GM06990 (cell line): ENCODE measurements at regions not wholly inside any gene's neighbourhood (a gene's known extent, or its start where the extent isn't known, plus 50 kb on each side); places are given as distances from the start of the nearest gene placed in this dataset.
"Not testable (repeated sequence)": the region's sequence is repeated elsewhere in the genome, so short reads cannot be mapped to it uniquely, and the experiment has no call there.

Experiments used
- DNase-seq: peaks from one replicate; pipeline ENCODE4 v3.0.0-alpha.2; 2011; ENCODE audit not compliant: insufficient read length; ENCODE audit errors: extremely low read depth
- H3K27me3 ChIP-seq: replicated peaks from 2 replicates; pipeline ENCODE4 v1.6.0; 2011; ENCODE audit warnings: low read length; ENCODE audit not compliant: control insufficient read depth, insufficient read depth
- H3K36me3 ChIP-seq: 2 replicates; pipeline ENCODE4 v1.5.1; 2011; ENCODE audit warnings: low read length; ENCODE audit not compliant: control insufficient read depth, insufficient read depth
- H3K4me3 ChIP-seq: replicated peaks from 2 replicates; pipeline ENCODE4 v1.5.1; 2011; ENCODE audit warnings: low read depth, mild to moderate bottlenecking, control low read depth, low read length
- TF ChIP-seq, protein P1 (sequence below): IDR thresholded peaks from 2 replicates; pipeline ENCODE4 v1.5.1; 2011; ENCODE audit warnings: low read length, control low read depth, mild to moderate bottlenecking, inconsistent platforms; ENCODE audit not compliant: insufficient read depth, poor library complexity, severe bottlenecking

DNA sequence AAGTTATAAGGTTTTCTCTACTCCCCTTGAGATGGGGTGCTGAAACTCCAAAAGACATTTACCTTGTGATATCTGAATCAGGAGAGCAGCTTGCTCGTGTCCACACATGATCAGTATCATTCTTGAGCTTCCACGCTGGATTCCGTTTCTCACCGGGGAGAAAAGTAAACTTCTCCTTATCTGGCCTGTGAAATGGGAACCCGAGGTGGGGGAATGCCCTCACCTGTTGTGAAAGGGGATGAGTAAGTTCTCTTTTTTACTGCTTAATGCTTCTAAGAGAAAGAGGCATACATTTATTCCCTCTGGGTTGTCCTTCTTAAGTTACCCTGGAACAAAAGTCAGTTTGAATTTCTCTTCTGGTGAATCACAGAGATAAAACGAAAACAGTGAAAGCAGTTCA lies 440.5 kb upstream of the ADAMTS9 start:
- H3K27me3 ChIP-seq, result no peaks in the 10 kb centered on the region
- no peaks in the 10 kb centered on the region for H3K36me3 ChIP-seq
- H3K4me3 ChIP-seq, result no peak overlapping the region
- no peak for DNase-seq
- TF ChIP-seq, protein P1, sequence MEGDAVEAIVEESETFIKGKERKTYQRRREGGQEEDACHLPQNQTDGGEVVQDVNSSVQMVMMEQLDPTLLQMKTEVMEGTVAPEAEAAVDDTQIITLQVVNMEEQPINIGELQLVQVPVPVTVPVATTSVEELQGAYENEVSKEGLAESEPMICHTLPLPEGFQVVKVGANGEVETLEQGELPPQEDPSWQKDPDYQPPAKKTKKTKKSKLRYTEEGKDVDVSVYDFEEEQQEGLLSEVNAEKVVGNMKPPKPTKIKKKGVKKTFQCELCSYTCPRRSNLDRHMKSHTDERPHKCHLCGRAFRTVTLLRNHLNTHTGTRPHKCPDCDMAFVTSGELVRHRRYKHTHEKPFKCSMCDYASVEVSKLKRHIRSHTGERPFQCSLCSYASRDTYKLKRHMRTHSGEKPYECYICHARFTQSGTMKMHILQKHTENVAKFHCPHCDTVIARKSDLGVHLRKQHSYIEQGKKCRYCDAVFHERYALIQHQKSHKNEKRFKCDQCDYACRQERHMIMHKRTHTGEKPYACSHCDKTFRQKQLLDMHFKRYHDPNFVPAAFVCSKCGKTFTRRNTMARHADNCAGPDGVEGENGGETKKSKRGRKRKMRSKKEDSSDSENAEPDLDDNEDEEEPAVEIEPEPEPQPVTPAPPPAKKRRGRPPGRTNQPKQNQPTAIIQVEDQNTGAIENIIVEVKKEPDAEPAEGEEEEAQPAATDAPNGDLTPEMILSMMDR, result no peak

DNA sequence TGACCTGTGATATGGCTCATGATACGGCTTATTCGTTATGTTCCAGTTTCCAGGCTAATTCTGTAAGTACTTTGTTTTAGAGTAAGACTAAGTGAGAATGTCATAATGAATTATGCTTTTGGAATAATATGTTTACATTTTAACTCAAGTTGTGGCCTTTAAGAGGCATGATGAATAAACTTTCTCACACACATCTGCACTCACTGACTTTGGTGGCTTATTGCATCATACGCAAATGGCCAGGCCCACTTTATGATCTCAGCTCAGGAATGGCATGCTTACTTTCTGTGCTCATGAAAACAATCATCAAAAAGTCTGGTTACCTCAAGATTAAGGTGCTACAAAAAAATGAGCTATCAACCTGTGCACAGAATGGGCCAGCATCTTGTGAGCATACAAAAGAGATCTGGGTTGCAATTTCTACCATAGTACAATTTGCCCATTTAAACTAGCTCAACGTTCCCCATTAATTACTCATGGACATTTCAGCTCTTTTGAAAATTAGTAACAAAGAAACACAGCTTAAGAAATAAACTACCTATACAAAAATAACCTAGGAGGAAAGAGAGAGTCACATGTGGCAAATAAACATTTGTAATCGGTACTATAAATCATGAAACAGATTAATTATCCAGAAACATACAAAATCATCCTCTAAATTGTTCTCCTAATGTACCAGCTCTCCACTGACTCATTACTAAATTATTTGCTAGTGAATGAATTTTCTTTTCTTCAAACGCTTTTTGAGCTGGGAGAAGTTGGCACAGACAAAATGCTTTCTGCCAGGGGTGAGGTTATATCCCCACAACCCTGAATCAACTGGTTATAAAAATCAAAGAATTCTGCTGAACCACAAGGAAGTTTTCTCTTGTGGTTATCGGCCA lies 439.0 kb upstream of the ADAMTS9 start:
- H3K27me3 ChIP-seq, result no peaks in the 10 kb centered on the region
- no peak for DNase-seq
- TF ChIP-seq, protein P1, result no peak
- H3K4me3 ChIP-seq, result no peak overlapping the region
- H3K36me3 ChIP-seq, result no peaks in the 10 kb centered on the region

DNA sequence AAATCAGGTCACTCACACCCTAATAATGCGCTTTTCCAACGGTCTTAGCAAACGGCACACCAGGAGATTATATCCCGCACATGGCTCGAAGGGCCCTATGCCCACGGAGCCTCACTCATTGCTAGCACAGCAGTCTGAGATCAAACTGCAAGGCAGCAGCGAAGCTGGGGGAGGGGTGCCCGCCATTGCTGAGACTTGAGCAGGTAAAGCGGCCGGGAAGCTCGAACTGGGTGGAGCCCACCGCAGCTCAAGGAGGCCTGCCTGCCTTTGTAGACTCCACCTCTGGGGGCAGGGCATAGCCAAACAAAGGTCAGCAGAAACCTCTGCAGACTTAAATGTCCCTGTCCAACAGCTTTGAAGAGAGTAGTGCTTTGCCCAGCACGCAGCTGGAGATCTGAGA lies 432.4 kb upstream of the ADAMTS9 start:
- H3K27me3 ChIP-seq, H3K4me3 ChIP-seq, H3K36me3 ChIP-seq, DNase-seq: not testable (repeated sequence)

DNA sequence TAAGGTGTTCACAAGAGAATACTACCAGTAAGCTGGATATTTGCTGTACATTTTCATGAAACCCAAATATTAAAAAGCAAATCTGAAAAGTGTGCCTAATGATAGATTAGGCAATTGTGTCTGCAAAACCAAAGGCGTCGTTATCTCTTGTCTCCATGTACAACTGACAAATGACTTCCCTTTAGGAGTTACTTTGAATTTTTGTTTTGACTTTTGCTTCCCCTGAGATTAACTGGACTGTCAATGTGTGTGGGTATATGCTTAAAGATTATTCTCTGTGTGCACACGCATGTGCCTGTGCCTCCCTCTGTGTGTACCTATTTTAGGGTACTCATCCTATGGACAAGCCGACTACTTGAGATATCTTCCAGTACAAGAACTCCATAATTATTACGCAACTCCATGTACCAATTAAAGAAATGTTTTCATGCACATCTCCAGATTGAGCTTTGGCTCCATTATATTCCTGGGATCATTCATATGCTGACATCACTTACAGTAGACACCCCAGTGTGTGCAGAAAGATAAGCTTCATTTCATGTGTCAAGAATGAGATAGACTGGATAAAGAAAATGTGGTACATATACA lies 431.2 kb upstream of the ADAMTS9 start:
- H3K4me3 ChIP-seq, result no peak overlapping the region
- no peaks in the 10 kb centered on the region for H3K27me3 ChIP-seq
- TF ChIP-seq, protein P1, result no peak
- DNase-seq, result no peak
- H3K36me3 ChIP-seq, result no peaks in the 10 kb centered on the region

DNA sequence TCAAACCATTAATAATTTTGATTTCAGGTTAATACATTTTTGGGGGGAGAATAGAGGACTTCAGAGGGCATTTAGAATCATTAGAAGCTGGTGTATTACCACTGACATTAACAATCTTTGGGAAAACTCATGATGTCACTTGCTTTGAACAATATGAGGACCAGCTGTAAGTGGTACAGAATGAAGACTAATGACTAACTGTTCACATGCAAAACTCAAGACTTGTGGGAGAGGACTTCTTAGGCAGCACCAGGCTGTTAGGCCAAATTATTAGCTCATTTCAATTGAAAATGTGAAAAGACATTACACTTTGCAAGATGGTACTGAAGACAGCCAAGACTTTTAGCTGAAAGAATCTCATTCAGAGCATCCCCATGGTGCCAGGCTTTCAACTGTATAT lies 426.2 kb upstream of the ADAMTS9 start:
- TF ChIP-seq, protein P1, result no peak
- Histone ChIP-seq H3K36me3 (no peaks in the 10 kb centered on the region), H3K4me3 (no peak overlapping the region), H3K27me3 (no peaks in the 10 kb centered on the region)
- no peak for DNase-seq

DNA sequence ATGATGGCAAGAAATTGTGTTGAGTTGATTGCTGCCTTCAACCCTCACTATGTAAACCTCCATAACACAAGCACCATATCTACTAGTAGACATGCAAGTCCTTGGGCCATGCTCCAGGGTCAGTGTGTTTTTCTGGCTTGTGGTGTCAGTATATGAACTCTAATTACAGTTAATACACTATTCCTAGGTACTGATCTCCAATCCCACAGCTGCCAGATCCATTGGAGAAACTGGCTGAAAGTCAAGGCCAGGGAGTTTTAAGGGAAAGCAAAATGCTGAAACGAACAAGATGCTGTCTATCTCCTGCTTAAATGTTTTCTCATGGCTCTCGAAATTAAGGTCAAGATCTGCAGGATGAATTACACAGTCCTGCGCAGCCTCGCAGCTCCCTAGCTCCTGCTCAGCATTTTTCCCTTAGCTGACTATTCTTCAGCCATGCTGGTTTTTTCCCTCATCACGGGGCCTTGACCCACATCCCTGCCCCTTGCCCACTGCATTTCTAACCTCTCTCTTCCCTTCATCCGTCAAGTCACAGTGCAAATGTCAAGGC lies 425.0 kb upstream of the ADAMTS9 start:
- TF ChIP-seq, protein P1, result no peak
- no peak overlapping the region for H3K4me3 ChIP-seq
- DNase-seq, result no peak
- no peaks in the 10 kb centered on the region for H3K27me3 ChIP-seq
- no peaks in the 10 kb centered on the region for H3K36me3 ChIP-seq
